HG03558 (cell line): ENCODE measurements at regions not wholly inside any gene's neighbourhood (a gene's known extent, or its start where the extent isn't known, plus 50 kb on each side); places are given as distances from the start of the nearest gene placed in this dataset.
"Not testable (repeated sequence)": the region's sequence is repeated elsewhere in the genome, so short reads cannot be mapped to it uniquely, and the experiment has no call there.

ENCODE experiments used
- ATAC-seq: cut with Tn5 transposase; IDR thresholded peaks from one replicate; pipeline ENCODE4 v1.9.1; 2021; ENCODE audit warnings: moderate number of reproducible peaks; ENCODE audit not compliant: unreplicated experiment; ENCODE audit errors: extremely low read depth

DNA sequence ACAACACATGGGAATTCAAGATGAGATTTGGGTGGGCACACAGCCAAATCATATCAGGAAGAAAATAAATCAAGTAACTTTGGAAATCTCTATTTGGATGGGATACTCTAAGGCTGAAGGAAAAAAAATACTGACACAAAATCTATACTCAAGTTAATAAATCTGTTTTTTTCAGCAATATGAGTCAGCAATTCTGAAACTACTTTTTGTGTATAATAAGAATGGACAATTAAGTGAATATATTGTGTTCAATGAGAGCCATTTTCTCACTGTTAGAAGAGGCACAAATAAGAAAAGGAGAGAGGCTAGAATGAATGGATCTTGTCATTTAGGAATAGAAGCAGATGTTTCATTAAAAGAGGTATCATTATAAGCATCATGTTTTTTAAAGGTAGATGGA is 651.0 kb downstream of the TAF11L14 start:
- ATAC-seq: no peak

- no peak for ATAC-seq
Measured at GRCh38 chr5:18292146-18292545, 657.9 kb downstream of the TAF11L14 start.

DNA sequence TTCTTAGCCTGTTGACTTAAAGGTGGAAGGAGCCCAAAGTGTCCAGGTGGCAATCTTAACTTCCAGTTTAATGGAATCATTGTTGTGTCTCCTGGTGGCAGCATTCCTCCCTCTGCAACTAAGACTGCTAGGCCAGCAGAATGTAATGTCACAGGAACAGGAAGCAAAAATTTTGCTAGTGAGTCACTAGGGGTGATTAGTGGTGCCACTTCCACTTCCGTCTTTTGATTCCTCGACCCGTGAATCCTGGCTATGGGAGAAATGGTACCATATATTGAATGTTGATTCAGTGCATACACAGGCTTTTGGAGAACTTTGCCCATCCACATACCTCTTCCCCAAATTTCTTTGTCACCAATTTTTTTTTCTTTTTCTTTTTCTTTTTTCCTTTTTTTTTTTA is 661.4 kb downstream of the TAF11L14 start:
- not testable (repeated sequence) for ATAC-seq

DNA sequence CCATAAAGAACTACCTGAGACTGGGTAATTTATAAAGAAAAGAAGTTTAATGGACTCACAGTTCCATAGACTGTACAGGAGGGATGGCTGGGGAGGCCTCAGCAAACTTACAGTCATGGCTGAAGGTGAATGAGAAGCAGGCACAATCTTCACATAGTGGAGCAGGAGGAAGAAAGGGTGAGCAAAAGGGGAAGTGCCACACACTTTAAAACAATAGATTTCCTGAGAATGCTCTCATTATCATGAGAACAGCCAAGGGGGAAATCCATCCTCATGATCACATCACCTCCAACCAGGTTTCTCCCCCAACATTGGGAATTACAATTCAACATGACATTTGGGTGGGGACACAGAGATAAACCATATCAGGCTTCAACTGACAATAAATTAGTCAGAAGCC is 664.9 kb downstream of the TAF11L14 start:
- ATAC-seq: no peak

- ATAC-seq: no peak
Measured at GRCh38 chr5:18305288-18305924, 671.1 kb downstream of the TAF11L14 start.

DNA sequence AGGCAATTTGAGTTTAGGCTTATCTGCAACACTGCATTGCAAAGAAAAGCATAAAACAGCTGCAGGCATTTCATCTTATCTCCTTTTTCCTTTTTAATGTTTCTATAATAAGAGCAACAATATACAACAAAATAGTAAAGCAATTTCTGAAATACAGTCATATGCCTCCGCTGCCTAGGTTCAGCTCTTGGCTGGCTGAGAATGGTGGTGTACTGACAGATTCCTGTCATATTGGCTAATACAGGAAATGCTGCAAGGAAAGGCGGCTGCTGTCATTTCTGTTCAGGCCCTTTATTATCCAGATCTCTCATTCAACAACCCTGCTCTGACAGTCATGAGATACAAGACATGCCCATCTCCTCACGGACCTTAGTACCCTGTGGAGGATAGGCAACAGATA is 677.0 kb downstream of the TAF11L14 start:
- no peak for ATAC-seq

- no peak for ATAC-seq
Measured at GRCh38 chr5:18312016-18312415, 677.8 kb downstream of the TAF11L14 start.

DNA sequence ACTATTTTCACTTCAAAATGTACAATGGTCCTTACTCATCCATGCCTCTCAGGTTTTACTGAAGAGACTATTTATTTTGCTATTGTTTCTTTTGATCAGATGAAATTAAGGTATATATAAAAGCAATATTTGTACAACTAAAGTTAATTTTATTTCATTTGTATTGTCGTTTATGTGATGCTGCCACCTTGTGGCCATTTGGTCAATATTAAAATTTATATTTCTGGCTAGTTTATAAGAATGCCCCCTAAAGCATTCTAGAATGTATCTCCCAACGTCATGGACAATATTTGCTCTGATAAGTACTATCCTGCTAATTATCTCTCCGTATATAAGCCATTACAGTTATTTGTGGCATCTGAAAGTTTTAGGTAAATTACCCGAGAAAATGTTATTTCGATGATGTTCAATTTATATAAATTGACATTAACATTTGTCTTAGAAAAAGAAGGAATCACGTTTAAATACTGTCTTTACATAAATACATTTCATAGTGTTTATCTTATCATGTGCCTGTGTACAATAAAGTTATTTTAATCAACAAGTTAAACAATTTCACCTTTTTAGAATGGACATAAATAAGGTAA is 680.0 kb downstream of the TAF11L14 start:
- ATAC-seq: no peak

DNA sequence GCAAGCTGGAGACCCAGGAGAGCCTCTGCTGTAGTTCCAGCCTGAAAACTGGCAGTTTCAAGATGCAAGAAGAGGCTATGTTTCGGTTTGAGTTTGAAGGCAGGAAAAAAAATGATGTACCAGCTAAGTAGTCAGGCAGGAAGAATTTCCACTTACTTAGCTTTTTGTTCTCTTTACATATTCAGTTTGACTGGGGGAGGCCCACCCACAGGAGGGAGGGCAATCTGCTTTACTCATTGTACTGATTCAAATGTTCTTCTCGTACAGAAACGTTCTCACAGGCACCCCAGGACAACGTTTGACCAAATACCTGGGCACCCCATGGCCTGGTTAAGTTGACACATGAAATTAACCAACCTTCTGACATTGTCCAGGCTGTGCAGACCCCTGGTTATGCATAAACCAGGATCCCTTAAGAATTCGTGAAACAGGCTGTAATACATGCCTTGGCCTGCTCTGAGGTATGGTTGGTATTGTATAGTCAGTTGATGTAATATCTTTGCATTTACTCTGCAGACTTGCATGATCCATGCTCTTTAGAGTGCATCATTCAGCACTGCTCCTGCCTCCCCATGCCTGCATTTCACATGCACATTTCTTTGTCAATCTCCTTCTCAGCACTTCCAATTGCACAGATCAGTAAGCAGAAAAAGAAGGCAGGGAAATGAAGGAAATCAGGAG is 687.1 kb downstream of the TAF11L14 start:
- no peak for ATAC-seq

DNA sequence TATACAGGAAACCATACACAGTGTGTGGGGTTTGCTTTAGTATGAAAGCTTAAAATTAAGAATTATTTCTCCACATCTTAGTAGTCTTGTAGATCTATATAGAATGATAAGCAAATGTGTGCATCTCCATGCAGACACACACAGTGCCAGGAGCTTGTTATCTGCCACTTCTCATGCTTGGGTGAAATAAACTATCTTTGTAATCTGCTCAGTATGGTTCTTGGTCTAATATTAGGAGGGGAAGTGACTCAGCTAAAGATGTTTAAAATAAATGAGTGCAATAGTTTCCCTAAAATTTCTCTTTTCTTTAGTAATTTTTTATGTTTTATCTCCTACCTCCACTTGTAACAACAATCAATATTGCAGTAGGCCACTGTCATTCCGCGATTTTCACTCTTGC is 689.6 kb downstream of the TAF11L14 start:
- no peak for ATAC-seq

DNA sequence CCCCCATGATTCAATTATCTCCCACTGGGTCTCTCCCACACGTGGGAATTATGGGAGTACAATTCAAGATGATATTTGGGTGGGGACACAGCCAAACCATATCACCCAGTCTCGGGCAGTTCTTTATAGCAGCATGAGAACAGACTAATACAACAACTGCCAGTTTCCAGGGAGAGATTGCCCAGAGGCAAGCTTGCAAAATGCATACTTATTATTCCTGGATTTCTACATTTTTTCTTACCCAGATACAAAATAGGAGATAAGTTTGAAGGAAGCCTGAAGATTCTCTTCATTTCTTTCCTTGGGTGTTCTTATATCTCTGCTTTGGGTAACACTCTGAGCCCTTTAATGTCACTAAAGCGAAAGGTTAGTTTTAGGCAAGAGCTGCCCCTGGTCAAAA is 691.2 kb downstream of the TAF11L14 start:
- ATAC-seq: no peak

DNA sequence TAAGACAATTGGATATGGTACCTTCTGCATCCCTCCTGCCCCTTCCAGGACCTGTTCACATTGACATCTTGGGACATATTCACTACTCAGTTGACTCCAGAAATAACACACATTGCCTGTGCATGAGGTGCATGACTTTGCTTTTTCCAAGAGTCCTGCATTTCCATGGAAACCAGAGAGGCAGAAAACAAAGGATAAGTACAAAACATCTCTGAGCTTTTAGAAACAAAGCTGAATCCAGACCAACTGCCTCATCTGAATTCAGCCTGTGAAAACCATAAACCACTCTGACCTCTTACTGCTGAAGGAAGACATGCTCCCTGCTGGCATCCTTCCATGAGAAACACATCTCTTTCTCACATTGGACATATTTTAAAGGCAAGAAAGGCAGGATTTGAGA is 695.1 kb downstream of the TAF11L14 start:
- no peak for ATAC-seq

GRCh38 chr5:18333841-18334240 is 699.6 kb downstream of the TAF11L14 start:
- ATAC-seq: no peak

DNA sequence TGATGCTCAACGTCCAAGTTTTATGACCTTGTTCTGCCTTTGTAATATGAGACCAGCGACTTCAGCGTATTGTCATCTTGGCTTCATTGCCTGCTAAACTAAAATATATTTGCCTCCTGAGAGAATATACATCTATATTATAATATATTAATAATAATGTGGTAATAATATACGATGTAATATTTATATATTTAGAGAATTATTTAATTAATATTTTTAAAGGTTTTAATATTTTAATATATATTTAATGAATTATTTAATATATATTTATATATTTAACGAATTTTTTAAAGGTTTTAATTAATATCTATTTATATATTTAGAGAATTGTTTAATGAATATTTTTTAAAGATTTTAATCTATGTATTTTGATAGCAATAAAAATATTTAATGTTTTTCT is 700.7 kb downstream of the TAF11L14 start:
- no peak for ATAC-seq

DNA sequence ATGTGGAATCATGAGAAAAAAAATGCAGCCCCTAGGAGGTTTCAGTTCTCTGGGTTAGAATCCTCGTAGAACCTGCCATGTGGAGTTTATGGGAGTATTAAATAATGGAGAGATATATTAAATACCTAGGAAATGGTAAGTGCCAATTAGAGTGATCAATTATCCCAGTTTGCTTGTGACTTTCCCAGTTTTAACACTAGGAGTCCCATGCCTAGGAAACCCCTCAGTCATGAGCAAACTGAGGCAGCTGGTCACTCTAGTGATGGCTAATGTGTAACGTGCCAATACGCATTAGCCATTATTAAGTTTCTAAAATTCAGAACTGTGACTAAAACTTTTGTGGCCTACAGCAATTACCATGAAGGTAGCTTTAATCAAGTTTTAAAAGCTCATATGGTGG is 720.6 kb downstream of the TAF11L14 start:
- no peak for ATAC-seq

DNA sequence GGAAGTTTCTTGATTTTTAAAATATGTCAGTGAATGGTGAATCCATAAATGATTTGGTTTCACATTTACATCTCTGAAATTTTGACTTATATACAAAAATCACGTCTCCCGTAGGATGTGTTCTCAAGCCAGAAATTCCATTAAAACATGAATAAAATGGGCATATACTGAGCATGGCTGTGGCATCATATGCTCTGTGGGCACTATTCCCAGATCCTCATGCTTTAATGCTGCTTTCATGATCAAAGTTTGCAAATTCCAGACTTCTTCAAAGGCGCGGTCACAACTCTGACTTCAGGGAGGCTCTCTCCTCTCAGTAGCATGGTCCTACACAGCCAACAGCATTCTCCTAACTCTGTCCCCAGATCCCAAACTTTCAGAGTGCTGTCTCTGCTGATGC is 723.2 kb downstream of the TAF11L14 start:
- ATAC-seq: no peak

DNA sequence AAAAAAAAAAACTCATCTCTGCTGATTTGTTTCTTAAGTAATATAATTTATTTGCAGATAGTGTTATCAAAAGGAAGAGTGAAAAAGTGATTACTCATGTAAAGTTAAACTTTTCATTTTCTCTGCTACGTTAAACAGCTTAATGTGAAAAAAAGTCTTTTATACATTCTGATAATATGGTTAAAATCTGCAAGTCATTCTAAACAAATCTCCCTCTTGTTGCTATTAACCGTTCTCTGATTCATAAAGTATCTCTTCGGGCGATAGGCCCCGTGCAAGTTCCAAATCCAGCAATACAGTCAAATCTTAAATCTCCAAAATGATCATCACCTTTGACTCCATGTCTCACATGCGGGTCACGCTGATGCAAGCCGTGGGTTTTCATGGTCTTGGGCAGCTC is 732.0 kb downstream of the TAF11L14 start:
- no peak for ATAC-seq

DNA sequence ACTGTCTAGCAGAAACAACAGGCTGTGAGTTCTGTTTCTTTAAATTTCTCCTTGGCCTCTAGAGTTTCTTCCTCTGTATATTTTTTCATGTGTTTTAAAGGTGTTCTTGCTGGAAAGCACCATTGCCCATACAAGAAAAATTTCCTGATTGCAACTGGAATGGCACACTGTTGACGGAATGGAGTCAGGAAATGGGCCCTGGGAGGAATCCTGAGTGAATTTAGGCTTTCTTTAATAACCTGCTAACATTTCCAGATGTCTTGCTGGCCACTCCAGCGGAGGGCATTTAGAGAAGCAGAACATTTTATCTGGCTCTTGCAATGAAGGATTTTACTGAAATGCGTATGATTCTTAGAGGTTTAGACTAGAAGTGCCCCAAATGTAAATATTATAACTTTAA is 736.3 kb downstream of the TAF11L14 start:
- ATAC-seq: no peak

GRCh38 chr5:18375641-18376040 is 741.4 kb downstream of the TAF11L14 start:
- no peak for ATAC-seq

GRCh38 chr5:18378066-18378465 is 743.8 kb downstream of the TAF11L14 start:
- no peak for ATAC-seq

DNA sequence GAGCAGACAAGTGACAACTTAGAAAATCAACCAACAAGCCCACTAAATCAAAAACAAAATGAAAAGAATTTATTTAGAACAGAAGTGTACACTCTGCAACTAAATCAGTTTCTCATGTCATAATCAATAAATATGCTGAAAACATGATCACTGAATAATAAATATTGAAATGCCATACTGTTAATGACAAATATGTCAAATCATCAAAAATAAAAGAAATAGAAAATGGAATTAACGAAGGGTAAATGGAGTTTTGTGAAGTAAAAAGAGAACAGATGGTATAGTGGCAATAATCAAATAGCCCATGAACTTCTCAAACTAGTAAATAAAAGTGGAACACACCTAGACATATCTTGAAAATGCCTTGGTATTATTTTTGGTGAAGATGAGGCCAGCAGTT is 744.9 kb downstream of the TAF11L14 start:
- ATAC-seq: no peak
